ENCODE measurements at regions not wholly inside any gene's neighbourhood (a gene's known extent, or its start where the extent isn't known, plus 50 kb on each side); places are given as distances from the start of the nearest gene placed in this dataset.
A peak's percentile ranks its signal among the peaks of the same experiment; 100 is the strongest.
"Not testable (repeated sequence)": the region's sequence is repeated elsewhere in the genome, so short reads cannot be mapped to it uniquely, and the experiment has no call there.

DNA sequence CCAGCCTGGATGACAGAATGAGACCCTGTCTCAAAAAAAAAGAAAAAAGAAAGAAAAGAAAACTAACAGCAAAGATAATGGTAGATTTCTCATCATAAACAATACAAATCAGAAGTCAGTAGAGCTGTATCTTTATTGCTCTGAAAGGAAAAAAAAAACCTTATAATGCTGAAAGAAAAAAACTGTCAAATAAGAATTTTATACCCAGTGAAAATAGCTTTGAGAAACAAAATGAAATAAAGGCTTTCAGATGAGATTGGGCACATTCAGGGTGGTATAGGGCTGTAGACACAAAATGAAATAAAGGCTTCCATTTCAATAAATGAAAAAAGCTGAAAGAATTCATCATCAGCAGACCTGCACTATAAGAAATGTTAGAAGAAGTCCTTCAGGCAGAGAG, 105.0 kb upstream of the FOXN3 start:
- no peak for DNase-seq (ENCODE audit: extremely low read depth in 1 of 11, low read depth in 9 of 11, low spot score in 4 of 11)

GRCh38 chr14:89519040-89519439, 102.0 kb upstream of the FOXN3 start:
- DNase-seq (ENCODE audit: extremely low read depth in 1 of 11, low read depth in 9 of 11, low spot score in 4 of 11): no peak

DNA sequence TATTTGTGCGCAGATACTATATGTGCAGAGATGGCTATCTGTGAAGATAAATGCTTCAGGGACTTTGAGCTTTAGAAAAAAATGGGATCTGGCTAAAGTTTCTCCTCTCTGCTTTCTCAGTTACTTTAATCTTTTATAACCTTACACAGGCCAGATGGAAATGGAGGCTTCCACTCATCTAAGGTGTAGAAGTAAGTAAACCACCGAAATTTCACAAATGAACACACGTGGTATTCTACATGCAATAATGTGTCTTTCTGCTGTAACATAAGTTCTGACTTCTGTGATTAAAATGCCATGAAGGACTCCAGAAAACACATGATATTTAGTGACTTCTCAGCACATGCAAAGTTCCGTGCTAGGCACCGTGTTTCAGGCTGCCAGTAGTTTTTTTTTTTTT, 99.1 kb upstream of the FOXN3 start:
- DNase-seq (ENCODE audit: extremely low read depth in 1 of 11, low read depth in 9 of 11, low spot score in 4 of 11): no peak

DNA sequence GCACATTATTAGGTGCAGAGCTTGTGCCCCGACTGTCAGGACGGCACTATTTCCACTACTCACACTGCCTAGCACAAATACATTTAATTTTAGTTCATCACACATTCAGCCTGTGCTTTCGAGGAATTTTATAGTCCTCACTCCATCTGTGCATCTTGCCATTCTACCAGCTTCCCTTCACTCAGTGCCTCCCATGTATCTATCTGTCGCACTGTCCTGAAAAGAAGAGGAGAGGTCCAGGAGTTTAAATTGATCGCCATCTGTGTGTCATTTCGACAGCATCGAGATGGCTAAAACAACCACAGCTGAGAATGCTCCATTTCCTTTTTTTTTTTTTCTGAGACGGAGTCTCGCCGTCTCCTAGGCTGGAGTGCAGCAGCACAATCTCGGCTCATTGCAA, 97.6 kb upstream of the FOXN3 start:
- DNase-seq (ENCODE audit: extremely low read depth in 1 of 11, low read depth in 9 of 11, low spot score in 4 of 11): no peak

DNA sequence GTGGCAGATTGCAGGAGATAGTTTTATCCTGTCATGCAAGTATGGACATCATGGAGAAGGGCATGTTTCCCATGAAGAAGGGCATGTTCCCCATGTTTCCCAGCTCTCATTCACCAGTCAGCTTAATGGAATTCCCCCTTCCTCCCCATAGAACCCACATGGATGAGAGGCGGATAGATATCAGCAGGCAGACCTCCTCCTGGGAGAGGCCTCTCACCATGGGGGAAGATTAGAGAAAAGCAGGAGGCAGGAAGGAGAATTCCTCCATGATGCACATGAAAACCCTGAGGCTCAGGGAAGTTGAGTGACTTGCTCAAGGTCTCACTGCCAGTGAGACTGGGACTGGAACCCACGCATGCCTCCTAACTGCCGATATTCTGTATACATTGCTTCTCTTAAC, 92.9 kb upstream of the FOXN3 start:
- DNase-seq (ENCODE audit: extremely low read depth in 1 of 11, low read depth in 9 of 11, low spot score in 4 of 11): no peak

DNA sequence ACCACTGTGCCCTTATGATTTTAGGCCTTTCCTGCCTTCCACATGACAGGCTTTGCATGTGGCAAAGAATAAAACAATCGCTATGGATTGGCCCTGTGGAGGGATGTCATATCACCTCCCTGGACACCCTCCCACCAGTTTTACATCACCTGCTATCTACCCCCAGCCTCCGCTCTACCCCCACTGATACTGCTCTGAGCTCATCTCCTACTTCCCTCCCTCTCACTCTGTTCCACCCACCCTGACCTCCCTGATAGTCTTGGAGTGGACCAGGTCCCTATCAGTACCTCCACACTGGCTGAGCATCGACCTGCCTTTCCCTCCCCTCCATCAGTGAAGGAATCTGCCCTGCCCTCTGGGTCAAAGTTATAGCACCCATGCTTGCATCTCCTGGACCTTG, 91.8 kb upstream of the FOXN3 start:
- DNase-seq (ENCODE audit: extremely low read depth in 1 of 11, low read depth in 9 of 11, low spot score in 4 of 11): no peak

DNA sequence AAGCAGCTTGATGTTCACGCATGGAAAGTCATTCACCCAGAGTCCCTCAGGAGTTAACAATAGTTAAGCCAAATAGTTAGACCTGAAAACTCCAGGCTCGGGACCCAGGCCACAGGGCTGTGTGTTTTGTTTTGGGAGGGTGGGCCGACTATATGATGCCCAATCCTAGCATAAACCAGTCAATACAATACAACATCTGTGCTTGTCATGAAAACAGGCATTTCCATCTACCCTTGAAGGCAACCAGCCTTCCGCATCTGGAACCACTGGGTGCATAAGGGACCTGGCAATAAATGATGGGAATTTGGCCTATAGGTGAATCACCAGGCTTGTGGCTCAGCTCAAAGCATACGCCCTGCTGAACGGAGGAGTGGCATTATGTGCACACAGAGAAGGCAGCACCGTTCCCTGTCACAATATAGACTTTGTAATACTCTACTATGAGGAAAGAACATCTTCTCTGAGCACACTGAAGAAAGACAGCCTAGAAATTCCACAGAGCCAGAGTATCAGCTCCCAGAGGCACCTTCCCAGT, 91.0 kb upstream of the FOXN3 start:
- DNase-seq (ENCODE audit: extremely low read depth in 1 of 11, low read depth in 9 of 11, low spot score in 4 of 11): no peak

DNA sequence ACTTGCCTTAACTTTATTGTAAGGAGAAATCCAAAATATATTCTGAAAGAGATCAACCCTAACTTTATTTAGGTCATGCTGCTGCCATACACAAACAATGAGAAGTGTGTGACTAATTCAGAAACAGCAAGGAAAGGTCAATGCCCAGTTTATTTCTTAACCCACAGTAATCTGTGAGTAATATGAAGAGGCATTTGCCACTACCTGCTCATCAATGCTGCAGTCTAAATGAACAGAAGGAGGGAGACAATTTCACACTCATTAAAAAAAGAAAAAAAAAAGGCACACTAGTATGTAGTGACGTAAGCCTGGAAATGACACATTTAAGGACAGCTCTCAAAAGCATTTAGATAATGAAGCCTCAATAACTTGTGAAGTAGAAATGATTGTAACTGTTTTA, 90.5 kb upstream of the FOXN3 start:
- DNase-seq (ENCODE audit: extremely low read depth in 1 of 11, low read depth in 9 of 11, low spot score in 4 of 11): no peak

DNA sequence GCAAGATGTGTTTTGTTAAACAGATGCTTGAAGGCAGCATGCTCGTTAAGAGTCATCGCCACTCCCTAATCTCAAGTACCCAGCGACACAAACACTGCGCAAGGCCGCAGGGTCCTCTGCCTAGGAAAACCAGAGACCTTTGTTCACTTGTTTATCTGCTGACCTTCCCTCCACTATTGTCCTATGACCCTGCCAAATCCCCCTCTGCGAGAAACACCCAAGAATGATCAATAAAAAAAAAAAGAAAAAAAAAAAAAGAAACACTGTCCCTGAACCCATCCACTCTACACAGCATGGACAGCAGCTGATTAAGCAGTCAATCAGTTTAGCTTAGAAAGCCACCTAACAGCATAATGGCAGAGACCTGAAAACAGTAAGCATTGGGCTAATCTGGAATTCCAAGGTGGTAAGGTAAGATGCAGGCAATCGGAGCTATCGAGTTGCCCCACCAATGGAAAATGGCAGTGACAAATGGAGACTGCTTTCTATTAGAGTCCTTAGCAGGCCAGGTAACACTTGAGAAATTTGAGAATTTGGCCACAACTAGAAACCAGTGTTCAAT, 89.9 kb upstream of the FOXN3 start:
- not testable (repeated sequence) for DNase-seq (ENCODE audit: extremely low read depth in 1 of 11, low read depth in 9 of 11, low spot score in 4 of 11)

GRCh38 chr14:89504602-89505313, 87.7 kb upstream of the FOXN3 start:
- DNase-seq (ENCODE audit: extremely low read depth in 1 of 11, low read depth in 9 of 11, low spot score in 4 of 11): no peak

GRCh38 chr14:89504091-89504490, 87.1 kb upstream of the FOXN3 start:
- no peak for DNase-seq (ENCODE audit: extremely low read depth in 1 of 11, low read depth in 9 of 11, low spot score in 4 of 11)

GRCh38 chr14:89503431-89503996, 86.5 kb upstream of the FOXN3 start:
- DNase-seq (ENCODE audit: extremely low read depth in 1 of 11, low read depth in 9 of 11, low spot score in 4 of 11): no peak

GRCh38 chr14:89502966-89503365, 85.9 kb upstream of the FOXN3 start:
- no peak for DNase-seq (ENCODE audit: extremely low read depth in 1 of 11, low read depth in 9 of 11, low spot score in 4 of 11)

DNA sequence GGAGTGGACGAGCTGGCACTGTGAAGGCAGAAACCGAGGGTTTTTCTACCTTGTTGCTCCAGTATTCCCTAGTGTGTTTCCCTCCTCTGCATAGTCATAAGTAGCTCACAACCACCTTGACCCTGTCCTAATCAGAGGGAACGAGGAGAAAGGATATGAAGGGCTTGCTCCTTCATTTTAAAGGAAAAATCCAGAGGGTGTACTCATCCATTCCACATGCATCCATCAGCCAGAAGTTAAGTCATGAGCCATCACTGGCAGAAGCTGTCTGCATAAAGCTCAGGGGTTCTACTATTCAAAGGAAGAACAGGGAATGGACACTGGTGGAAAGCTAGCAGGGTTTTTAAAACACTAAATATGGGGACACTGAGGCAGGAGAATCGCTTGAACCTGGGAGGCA, 84.3 kb upstream of the FOXN3 start:
- no peak for DNase-seq (ENCODE audit: extremely low read depth in 1 of 11, low read depth in 9 of 11, low spot score in 4 of 11)

GRCh38 chr14:89500303-89500702, 83.3 kb upstream of the FOXN3 start:
- no peak for DNase-seq (ENCODE audit: extremely low read depth in 1 of 11, low read depth in 9 of 11, low spot score in 4 of 11)

GRCh38 chr14:89498878-89499277, 81.8 kb upstream of the FOXN3 start:
- DNase-seq (ENCODE audit: extremely low read depth in 1 of 11, low read depth in 9 of 11, low spot score in 4 of 11): no peak

GRCh38 chr14:89495718-89496117, 78.7 kb upstream of the FOXN3 start:
- no peak for DNase-seq (ENCODE audit: extremely low read depth in 1 of 11, low read depth in 9 of 11, low spot score in 4 of 11)

GRCh38 chr14:89493877-89494634, 77.0 kb upstream of the FOXN3 start:
- peak in 7 of 11 donors; percentile 31 to 81 (median 70) for DNase-seq (ENCODE audit: extremely low read depth in 1 of 11, low read depth in 9 of 11, low spot score in 4 of 11)

DNA sequence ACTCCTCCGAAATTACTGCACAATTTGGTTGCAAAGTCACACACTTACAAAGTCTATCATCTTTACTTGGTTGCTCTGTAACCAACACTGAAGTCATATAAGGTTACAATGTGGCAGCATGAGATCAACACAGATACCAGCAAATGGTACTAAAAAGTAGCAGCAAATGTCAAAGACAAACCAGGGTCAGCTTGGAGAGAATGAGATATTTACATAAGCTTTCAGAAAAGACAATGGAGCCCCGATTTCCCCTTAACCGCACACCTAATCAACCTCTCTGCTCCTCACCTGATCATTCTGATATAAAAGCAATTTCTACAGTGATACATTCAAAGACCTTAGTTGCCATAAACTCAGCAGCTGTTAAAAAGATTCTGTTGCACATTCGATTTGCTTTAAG, 76.4 kb upstream of the FOXN3 start:
- no peak for DNase-seq (ENCODE audit: extremely low read depth in 1 of 11, low read depth in 9 of 11, low spot score in 4 of 11)
